ENCODE measurements at regions not wholly inside any gene's neighbourhood (a gene's known extent, or its start where the extent isn't known, plus 50 kb on each side); places are given as distances from the start of the nearest gene placed in this dataset.

- TF ChIP-seq, protein P1, sequence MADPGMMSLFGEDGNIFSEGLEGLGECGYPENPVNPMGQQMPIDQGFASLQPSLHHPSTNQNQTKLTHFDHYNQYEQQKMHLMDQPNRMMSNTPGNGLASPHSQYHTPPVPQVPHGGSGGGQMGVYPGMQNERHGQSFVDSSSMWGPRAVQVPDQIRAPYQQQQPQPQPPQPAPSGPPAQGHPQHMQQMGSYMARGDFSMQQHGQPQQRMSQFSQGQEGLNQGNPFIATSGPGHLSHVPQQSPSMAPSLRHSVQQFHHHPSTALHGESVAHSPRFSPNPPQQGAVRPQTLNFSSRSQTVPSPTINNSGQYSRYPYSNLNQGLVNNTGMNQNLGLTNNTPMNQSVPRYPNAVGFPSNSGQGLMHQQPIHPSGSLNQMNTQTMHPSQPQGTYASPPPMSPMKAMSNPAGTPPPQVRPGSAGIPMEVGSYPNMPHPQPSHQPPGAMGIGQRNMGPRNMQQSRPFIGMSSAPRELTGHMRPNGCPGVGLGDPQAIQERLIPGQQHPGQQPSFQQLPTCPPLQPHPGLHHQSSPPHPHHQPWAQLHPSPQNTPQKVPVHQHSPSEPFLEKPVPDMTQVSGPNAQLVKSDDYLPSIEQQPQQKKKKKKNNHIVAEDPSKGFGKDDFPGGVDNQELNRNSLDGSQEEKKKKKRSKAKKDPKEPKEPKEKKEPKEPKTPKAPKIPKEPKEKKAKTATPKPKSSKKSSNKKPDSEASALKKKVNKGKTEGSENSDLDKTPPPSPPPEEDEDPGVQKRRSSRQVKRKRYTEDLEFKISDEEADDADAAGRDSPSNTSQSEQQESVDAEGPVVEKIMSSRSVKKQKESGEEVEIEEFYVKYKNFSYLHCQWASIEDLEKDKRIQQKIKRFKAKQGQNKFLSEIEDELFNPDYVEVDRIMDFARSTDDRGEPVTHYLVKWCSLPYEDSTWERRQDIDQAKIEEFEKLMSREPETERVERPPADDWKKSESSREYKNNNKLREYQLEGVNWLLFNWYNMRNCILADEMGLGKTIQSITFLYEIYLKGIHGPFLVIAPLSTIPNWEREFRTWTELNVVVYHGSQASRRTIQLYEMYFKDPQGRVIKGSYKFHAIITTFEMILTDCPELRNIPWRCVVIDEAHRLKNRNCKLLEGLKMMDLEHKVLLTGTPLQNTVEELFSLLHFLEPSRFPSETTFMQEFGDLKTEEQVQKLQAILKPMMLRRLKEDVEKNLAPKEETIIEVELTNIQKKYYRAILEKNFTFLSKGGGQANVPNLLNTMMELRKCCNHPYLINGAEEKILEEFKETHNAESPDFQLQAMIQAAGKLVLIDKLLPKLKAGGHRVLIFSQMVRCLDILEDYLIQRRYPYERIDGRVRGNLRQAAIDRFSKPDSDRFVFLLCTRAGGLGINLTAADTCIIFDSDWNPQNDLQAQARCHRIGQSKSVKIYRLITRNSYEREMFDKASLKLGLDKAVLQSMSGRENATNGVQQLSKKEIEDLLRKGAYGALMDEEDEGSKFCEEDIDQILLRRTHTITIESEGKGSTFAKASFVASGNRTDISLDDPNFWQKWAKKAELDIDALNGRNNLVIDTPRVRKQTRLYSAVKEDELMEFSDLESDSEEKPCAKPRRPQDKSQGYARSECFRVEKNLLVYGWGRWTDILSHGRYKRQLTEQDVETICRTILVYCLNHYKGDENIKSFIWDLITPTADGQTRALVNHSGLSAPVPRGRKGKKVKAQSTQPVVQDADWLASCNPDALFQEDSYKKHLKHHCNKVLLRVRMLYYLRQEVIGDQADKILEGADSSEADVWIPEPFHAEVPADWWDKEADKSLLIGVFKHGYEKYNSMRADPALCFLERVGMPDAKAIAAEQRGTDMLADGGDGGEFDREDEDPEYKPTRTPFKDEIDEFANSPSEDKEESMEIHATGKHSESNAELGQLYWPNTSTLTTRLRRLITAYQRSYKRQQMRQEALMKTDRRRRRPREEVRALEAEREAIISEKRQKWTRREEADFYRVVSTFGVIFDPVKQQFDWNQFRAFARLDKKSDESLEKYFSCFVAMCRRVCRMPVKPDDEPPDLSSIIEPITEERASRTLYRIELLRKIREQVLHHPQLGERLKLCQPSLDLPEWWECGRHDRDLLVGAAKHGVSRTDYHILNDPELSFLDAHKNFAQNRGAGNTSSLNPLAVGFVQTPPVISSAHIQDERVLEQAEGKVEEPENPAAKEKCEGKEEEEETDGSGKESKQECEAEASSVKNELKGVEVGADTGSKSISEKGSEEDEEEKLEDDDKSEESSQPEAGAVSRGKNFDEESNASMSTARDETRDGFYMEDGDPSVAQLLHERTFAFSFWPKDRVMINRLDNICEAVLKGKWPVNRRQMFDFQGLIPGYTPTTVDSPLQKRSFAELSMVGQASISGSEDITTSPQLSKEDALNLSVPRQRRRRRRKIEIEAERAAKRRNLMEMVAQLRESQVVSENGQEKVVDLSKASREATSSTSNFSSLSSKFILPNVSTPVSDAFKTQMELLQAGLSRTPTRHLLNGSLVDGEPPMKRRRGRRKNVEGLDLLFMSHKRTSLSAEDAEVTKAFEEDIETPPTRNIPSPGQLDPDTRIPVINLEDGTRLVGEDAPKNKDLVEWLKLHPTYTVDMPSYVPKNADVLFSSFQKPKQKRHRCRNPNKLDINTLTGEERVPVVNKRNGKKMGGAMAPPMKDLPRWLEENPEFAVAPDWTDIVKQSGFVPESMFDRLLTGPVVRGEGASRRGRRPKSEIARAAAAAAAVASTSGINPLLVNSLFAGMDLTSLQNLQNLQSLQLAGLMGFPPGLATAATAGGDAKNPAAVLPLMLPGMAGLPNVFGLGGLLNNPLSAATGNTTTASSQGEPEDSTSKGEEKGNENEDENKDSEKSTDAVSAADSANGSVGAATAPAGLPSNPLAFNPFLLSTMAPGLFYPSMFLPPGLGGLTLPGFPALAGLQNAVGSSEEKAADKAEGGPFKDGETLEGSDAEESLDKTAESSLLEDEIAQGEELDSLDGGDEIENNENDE (IDR thresholded peaks at IDR 0.05; ENCODE audit: insufficient replicate concordance, low read length): no peak
- TF ChIP-seq NANOG (IDR thresholded peaks at IDR 0.05; ENCODE audit: insufficient read depth, low read depth, low read length, poor library complexity, severe bottlenecking): no peak
- no peak for TF ChIP-seq RFX5 (IDR thresholded peaks at IDR 0.05; ENCODE audit: borderline replicate concordance, low read depth, low read length)
- TF ChIP-seq TBP (IDR thresholded peaks at IDR 0.05; ENCODE audit: low read depth, low read length): no peak
- TF ChIP-seq CTBP2 (IDR thresholded peaks at IDR 0.05; ENCODE audit: borderline replicate concordance, insufficient read depth, insufficient read length, low read length): no peak
- TF ChIP-seq MAX (IDR thresholded peaks at IDR 0.05): no peak
- no peak for TF ChIP-seq SP1 (IDR thresholded peaks at IDR 0.05; ENCODE audit: low read depth, low read length)
- TF ChIP-seq CBX5 (IDR thresholded peaks at IDR 0.05; ENCODE audit: low read depth, low read length): no peak
- TF ChIP-seq SIN3A (conservative IDR thresholded peaks at IDR 0.05 in 1 of 2, IDR thresholded peaks at IDR 0.05 in 1 of 2; ENCODE audit: low read depth in 1 of 2, low read length in 2 of 2): no peak
These were observed 313.2 kb downstream of the RAPGEF2 start (continued) for GRCh38 chr4:159416073-159416472.

Data from H1 (cell line).